Glutamatergic neuron (in vitro differentiated cells): ENCODE measurements at regions not wholly inside any gene's neighbourhood (a gene's known extent, or its start where the extent isn't known, plus 50 kb on each side); places are given as distances from the start of the nearest gene placed in this dataset.

Experiments used
- DNase-seq: peaks from one replicate; pipeline ENCODE4 v3.0.0; 2022
- H3K27ac Mint-ChIP-seq: one replicate; pipeline ENCODE4 v1.8.0; 2020; ENCODE audit warnings: mild to moderate bottlenecking, mixed read lengths, inconsistent platforms; ENCODE audit not compliant: unreplicated experiment
- H3K27me3 Mint-ChIP-seq: one replicate; pipeline ENCODE4 v1.8.0; 2020; ENCODE audit warnings: mild to moderate bottlenecking, moderate library complexity, mixed read lengths, inconsistent platforms; ENCODE audit not compliant: unreplicated experiment
- H3K36me3 Mint-ChIP-seq: one replicate; pipeline ENCODE4 v1.8.0; 2020; ENCODE audit warnings: mild to moderate bottlenecking, mixed read lengths, inconsistent platforms; ENCODE audit not compliant: unreplicated experiment
- H3K4me1 Mint-ChIP-seq: one replicate; pipeline ENCODE4 v1.8.0; 2020; ENCODE audit warnings: mild to moderate bottlenecking, low read depth, mixed read lengths, inconsistent platforms; ENCODE audit not compliant: unreplicated experiment
- H3K4me3 Mint-ChIP-seq: one replicate; pipeline ENCODE4 v1.8.0; 2020; ENCODE audit warnings: mild to moderate bottlenecking, mixed read lengths, inconsistent platforms; ENCODE audit not compliant: unreplicated experiment
- H3K9me3 Mint-ChIP-seq: one replicate; pipeline ENCODE4 v1.8.0; 2020; ENCODE audit warnings: mild to moderate bottlenecking, moderate library complexity, mixed read lengths, inconsistent platforms; ENCODE audit not compliant: unreplicated experiment
- CTCF ChIP-seq: fragments of 200-600 bp; sonication (generic); IDR thresholded peaks from one replicate; pipeline ENCODE4 v1.5.0; 2021; ENCODE audit not compliant: partially characterized antibody, unreplicated experiment

GRCh38 chr9:38213631-38214299 is 144.7 kb upstream of the SHB start:
- H3K27ac Mint-ChIP-seq: no peak overlapping the region
- DNase-seq: no peak
- no peak for TF ChIP-seq CTCF
- peaks cover 6% of the 10 kb centered on the region for H3K9me3 Mint-ChIP-seq
- H3K27me3 Mint-ChIP-seq: peaks cover 5% of the 10 kb centered on the region
- H3K36me3 Mint-ChIP-seq: peaks cover 12% of the 10 kb centered on the region
- peaks cover 22% of the 10 kb centered on the region for H3K4me1 Mint-ChIP-seq
- no peak overlapping the region for H3K4me3 Mint-ChIP-seq

- no peak for DNase-seq
- Mint-ChIP-seq H3K27me3 (peaks cover 5% of the 10 kb centered on the region), H3K36me3 (peaks cover 17% of the 10 kb centered on the region), H3K4me3 (no peak overlapping the region), H3K27ac (no peak overlapping the region), H3K4me1 (peaks cover 22% of the 10 kb centered on the region), H3K9me3 (peaks cover 6% of the 10 kb centered on the region)
- TF ChIP-seq CTCF: no peak
Measured at GRCh38 chr9:38212016-38212415, 143.0 kb upstream of the SHB start.

GRCh38 chr9:38211002-38211401 is 142.0 kb upstream of the SHB start:
- no peak overlapping the region for H3K27ac Mint-ChIP-seq
- H3K27me3 Mint-ChIP-seq: peaks cover 5% of the 10 kb centered on the region
- peaks cover 17% of the 10 kb centered on the region for H3K36me3 Mint-ChIP-seq
- no peak for TF ChIP-seq CTCF
- no peak for DNase-seq
- no peak overlapping the region for H3K4me3 Mint-ChIP-seq
- H3K4me1 Mint-ChIP-seq: peaks cover 22% of the 10 kb centered on the region
- peaks cover 6% of the 10 kb centered on the region for H3K9me3 Mint-ChIP-seq

GRCh38 chr9:38208206-38208901 is 139.3 kb upstream of the SHB start:
- TF ChIP-seq CTCF: no peak
- Mint-ChIP-seq H3K4me3 (no peak overlapping the region), H3K36me3 (peaks cover 12% of the 10 kb centered on the region), H3K27ac (no peak overlapping the region), H3K9me3 (peaks cover 4% of the 10 kb centered on the region), H3K27me3 (peaks cover 3% of the 10 kb centered on the region), H3K4me1 (peaks cover 4% of the 10 kb centered on the region)
- no peak for DNase-seq

GRCh38 chr9:38207247-38207778 is 138.3 kb upstream of the SHB start:
- Mint-ChIP-seq H3K27ac (no peak overlapping the region), H3K4me3 (no peak overlapping the region), H3K4me1 (peaks cover 4% of the 10 kb centered on the region), H3K27me3 (peaks cover 5% of the 10 kb centered on the region), H3K36me3 (peaks cover 11% of the 10 kb centered on the region), H3K9me3 (peaks cover 2% of the 10 kb centered on the region)
- DNase-seq: no peak
- no peak for TF ChIP-seq CTCF
